Pancreas (tissue), 10 donors: ENCODE measurements at regions not wholly inside any gene's neighbourhood (a gene's known extent, or its start where the extent isn't known, plus 50 kb on each side); places are given as distances from the start of the nearest gene placed in this dataset.

Source experiments
- ATAC-seq, 4 donors: fragments of 200-7000 bp; cut with Tn5 transposase; one replicate each; pipeline versions ENCODE4 v1.8.0 to v1.9.1; 2020; ENCODE audit warnings: mild to moderate bottlenecking in 4 of 4, moderate library complexity in 4 of 4
- DNase-seq, 6 donors: peaks; one replicate each; pipeline ENCODE4 v3.0.0-alpha.2; 2020
- FAIRE-seq: peaks from 2 replicates; lab custom pipeline; 2012; peaks lifted over from hg19 to GRCh38; lab: Jason Lieb, UNC
- H3K27ac ChIP-seq, 4 donors: fragments of 200-600 bp; sonication (generic); 1 replicate in 3 of 4; 2 replicates in 1 of 4; pipeline versions ENCODE4 v1.5.0 to v1.8.0; 2020
- H3K27me3 ChIP-seq, 4 donors: fragments of 200-600 bp; one replicate each; pipeline ENCODE4 v1.8.0; 2021
- H3K36me3 ChIP-seq, 3 donors: fragments of 200-600 bp; sonication (generic) in 1 of 3; one replicate each; pipeline versions ENCODE4 v1.5.0 to v1.8.0; 2020 to 2021
- H3K4me1 ChIP-seq, 3 donors: fragments of 200-600 bp; one replicate each; pipeline ENCODE4 v1.8.0; 2021
- H3K4me3 ChIP-seq, 4 donors: fragments of 200-600 bp; sonication (generic) in 2 of 4; one replicate each; pipeline versions ENCODE4 v1.5.0 to v1.8.0; 2020 to 2021
- H3K9me3 ChIP-seq, 4 donors: fragments of 200-600 bp; one replicate each; pipeline ENCODE4 v1.8.0; 2021
- WGBS, 2 donors: extraction: QIAGEN DNeasy Blood & Tissue Kit; methylation state at CpG; one replicate each; pipeline ENCODE4 v1.1.7; 2013; 5-methylcytosine and 5-hydroxymethylcytosine counted together
- intact Hi-C, 3 donors: fragments of 100-400 bp; cut with DNase I; formaldehyde crosslinking; loops; one replicate each; pipeline versions ENCODE4 v1.11.1 to v1.14.2; 2022
- TF ChIP-seq, protein P1 (sequence below), 4 donors: fragments of 200-600 bp; sonication (generic) in 3 of 4; IDR thresholded peaks; one replicate each; pipeline versions ENCODE4 v1.5.0 to v1.8.0; 2021; ENCODE audit warnings: antibody characterized with exemption in 4 of 4
- donor health status: healthy with polysubstance abuse.
- donor health status: DM: no; HTN: no; CAD: no; lungs with moderate emphysema.
- donor health status: DM: no; HTN: no; CAD: no.
- donor health status: control.
- donor health status: control.
- donor health status: Bipolar disorder and iron deficiency.
- donor health status: DM: yes; HTN: yes; CAD: no.
- donor health status: DM: no; HTN: no; CAD: no.
- donor health status: DM: no; HTN: no; CAD: no.
- donor health status: DM: yes; HTN: yes; CAD: no.

DNA sequence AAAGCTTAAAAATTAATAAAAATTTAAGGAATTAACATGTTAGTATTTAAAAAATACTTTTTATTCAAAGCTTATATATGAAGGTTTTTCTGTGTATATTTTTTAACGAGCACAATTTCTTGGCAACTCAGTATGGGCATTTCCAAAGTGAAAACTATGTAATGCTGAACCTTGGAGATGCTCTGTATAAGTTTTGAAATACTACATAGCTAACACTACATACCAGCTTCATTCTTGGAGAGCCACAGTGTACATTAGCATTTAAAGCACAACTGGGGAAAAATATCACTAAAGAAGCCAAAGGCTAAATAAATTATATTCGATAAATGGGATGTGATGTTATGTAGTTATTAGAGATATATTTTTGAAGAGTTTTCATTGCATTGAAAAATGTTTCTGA, 446.5 kb downstream of the CCDC85A start:
- no peak for ATAC-seq
- WGBS, 2 donors: 59 to 77% methylated on average over 2 of the region's 2 CpGs
- Histone ChIP-seq H3K27me3 (no peaks in the 10 kb centered on the region), H3K36me3 (no peaks in the 10 kb centered on the region), H3K4me1 (no peaks in the 10 kb centered on the region), H3K4me3 (no peak overlapping the region), H3K27ac (no peak overlapping the region), H3K9me3 (no peaks in the 10 kb centered on the region)
- FAIRE-seq: no peak
- DNase-seq: no peak
- TF ChIP-seq, protein P1, sequence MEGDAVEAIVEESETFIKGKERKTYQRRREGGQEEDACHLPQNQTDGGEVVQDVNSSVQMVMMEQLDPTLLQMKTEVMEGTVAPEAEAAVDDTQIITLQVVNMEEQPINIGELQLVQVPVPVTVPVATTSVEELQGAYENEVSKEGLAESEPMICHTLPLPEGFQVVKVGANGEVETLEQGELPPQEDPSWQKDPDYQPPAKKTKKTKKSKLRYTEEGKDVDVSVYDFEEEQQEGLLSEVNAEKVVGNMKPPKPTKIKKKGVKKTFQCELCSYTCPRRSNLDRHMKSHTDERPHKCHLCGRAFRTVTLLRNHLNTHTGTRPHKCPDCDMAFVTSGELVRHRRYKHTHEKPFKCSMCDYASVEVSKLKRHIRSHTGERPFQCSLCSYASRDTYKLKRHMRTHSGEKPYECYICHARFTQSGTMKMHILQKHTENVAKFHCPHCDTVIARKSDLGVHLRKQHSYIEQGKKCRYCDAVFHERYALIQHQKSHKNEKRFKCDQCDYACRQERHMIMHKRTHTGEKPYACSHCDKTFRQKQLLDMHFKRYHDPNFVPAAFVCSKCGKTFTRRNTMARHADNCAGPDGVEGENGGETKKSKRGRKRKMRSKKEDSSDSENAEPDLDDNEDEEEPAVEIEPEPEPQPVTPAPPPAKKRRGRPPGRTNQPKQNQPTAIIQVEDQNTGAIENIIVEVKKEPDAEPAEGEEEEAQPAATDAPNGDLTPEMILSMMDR (IDR thresholded peaks at IDR 0.05): no peak
- intact Hi-C loops: no loop called here

DNA sequence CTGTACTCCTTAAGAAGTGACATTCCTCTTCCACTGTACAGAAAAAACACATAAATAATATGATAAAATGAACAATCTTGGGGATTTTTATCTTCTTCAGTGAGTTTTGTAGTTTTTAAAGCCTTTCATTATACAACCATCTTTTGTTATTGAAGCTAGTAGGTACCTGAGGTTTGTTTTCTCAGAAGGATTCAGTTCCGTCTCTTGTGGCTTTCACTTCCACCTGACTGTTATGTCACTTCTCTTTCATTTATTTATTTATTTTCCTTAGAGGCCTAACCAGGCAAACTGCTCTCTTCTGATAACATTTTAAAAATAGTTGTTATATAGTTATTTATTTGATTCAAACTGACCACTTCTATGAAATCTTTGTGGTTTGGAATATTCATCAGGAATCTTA, 464.2 kb downstream of the CCDC85A start:
- intact Hi-C loops: no loop called here
- TF ChIP-seq, protein P1 (IDR thresholded peaks at IDR 0.05): no peak
- 74 to 89% methylated on average over 1 of the region's 1 CpG for WGBS, 2 donors

DNA sequence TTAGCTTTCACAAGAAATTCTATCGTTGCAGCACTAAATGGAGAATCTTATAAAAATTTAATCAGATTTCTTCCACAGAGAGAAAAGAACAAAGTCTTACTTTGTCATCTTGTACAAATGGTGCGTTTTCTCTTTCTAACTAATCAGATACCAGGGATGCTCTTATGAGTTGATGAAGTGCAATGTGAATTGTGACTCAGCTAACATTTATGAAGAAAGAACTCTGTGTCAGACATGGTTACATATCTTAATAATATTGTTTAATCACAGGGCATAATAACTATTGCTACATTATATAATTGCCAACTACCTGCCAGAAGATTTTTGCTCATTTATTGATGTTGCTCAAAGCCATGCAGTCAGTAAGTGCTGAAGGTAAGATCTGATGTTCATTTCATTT, 465.0 kb downstream of the CCDC85A start:
- WGBS, 2 donors: 59 to 65% methylated on average over 2 of the region's 2 CpGs

More for the DNA sequence above, 464.2 kb downstream of the CCDC85A start:
- no peaks in the 10 kb centered on the region for H3K27me3 ChIP-seq
- FAIRE-seq: no peak
- H3K36me3 ChIP-seq: no peaks in the 10 kb centered on the region
- no peaks in the 10 kb centered on the region for H3K9me3 ChIP-seq
- no peak overlapping the region for H3K27ac ChIP-seq
- H3K4me3 ChIP-seq: no peak overlapping the region
- H3K4me1 ChIP-seq: no peaks in the 10 kb centered on the region
- no peak for DNase-seq
- ATAC-seq: no peak

DNA sequence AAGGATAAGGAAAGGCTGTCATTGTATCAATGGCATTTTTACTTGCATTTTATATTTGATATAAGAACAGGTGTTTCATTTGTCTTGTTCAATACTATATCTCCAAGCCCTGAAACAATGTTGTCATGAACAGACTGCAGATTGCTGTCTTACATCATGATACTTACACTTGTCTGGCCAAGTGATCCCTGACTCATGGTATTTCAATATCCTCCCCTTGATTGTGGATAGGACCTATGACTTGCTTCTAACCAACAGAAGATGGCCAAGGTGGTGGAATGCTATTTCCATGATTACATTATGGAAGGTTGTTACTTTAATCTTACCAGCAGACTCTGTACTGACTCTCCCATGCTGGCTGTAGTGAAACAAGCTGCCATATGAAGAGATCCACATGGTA, 471.1 kb downstream of the CCDC85A start:
- ATAC-seq (no peak), DNase-seq (no peak), FAIRE-seq (no peak)
- H3K27ac ChIP-seq: no peak overlapping the region
- H3K4me3 ChIP-seq: no peak overlapping the region
- H3K36me3 ChIP-seq: no peaks in the 10 kb centered on the region
- TF ChIP-seq, protein P1 (IDR thresholded peaks at IDR 0.05): no peak
- H3K27me3 ChIP-seq: no peaks in the 10 kb centered on the region
- no peaks in the 10 kb centered on the region for H3K9me3 ChIP-seq
- intact Hi-C loops: no loop called here
- no peaks in the 10 kb centered on the region for H3K4me1 ChIP-seq

More for the DNA sequence above, 465.0 kb downstream of the CCDC85A start:
- ATAC-seq (no peak), FAIRE-seq (no peak), DNase-seq (no peak)
- Histone ChIP-seq H3K9me3 (no peaks in the 10 kb centered on the region), H3K36me3 (no peaks in the 10 kb centered on the region), H3K4me3 (no peak overlapping the region), H3K27me3 (no peaks in the 10 kb centered on the region), H3K4me1 (no peaks in the 10 kb centered on the region), H3K27ac (no peak overlapping the region)
- TF ChIP-seq, protein P1 (IDR thresholded peaks at IDR 0.05): no peak
- intact Hi-C loops: no loop called here

DNA sequence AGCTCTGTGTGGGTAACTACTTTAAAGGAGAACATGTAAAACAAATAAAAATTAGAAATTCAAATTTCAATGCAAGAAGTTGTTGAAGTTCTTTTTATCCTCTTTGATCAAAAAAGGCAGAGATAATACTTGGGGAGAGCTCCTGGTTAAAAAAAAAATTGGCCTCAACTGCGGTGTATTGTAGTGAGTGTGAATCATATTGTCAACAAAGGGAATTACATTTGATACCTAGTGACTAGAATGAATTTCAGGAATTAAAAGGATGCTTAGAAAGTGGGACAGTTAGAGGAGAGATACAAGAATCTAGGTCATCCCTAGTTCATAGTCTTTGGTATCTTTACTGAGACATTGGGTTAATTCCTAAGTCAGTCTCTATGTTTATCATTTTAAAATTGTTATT, 473.0 kb downstream of the CCDC85A start:
- WGBS, 2 donors: 63 to 86% methylated on average over 1 of the region's 1 CpG
- ATAC-seq: no peak
- TF ChIP-seq, protein P1 (IDR thresholded peaks at IDR 0.05): no peak

More for the DNA sequence above, 473.0 kb downstream of the CCDC85A start:
- Histone ChIP-seq H3K4me3 (no peak overlapping the region), H3K9me3 (no peaks in the 10 kb centered on the region), H3K36me3 (no peaks in the 10 kb centered on the region), H3K4me1 (no peaks in the 10 kb centered on the region), H3K27me3 (no peaks in the 10 kb centered on the region), H3K27ac (no peak overlapping the region)
- DNase-seq (no peak), FAIRE-seq (no peak)
- intact Hi-C loops: no loop called here
